Kidney (tissue), 13 donors: ENCODE measurements at regions not wholly inside any gene's neighbourhood (a gene's known extent, or its start where the extent isn't known, plus 50 kb on each side); places are given as distances from the start of the nearest gene placed in this dataset.

Experiments
- DNase-seq, 5 donors: peaks; one replicate each; pipeline ENCODE4 v3.0.0-alpha.2; 2013 to 2020
- FAIRE-seq: peaks from 2 replicates; lab custom pipeline; 2012; peaks lifted over from hg19 to GRCh38; lab: Jason Lieb, UNC
- H3K27ac ChIP-seq, 2 donors: one replicate each; pipeline ENCODE4 v1.7.0; 2013; ENCODE audit warnings: low read depth in 2 of 2, low read length in 2 of 2, inconsistent platforms in 1 of 2
- H3K27me3 ChIP-seq: one replicate; pipeline ENCODE4 v1.7.1; 2013; ENCODE audit warnings: low read length, inconsistent platforms; ENCODE audit not compliant: control insufficient read depth, insufficient read depth
- H3K36me3 ChIP-seq, 3 donors: one replicate each; pipeline versions ENCODE4 v1.7.0 to v1.7.1; 2013; ENCODE audit warnings: low read length in 3 of 3, control low read depth in 1 of 3, inconsistent platforms in 1 of 3; ENCODE audit not compliant: insufficient read depth in 3 of 3, control insufficient read depth in 2 of 3
- H3K4me1 ChIP-seq, 3 donors: one replicate each; pipeline versions ENCODE4 v1.7.0 to v1.7.1; 2013; ENCODE audit warnings: low read length in 3 of 3, inconsistent platforms in 1 of 3, low read depth in 1 of 3; ENCODE audit not compliant: control insufficient read depth in 2 of 3, insufficient read depth in 2 of 3
- H3K4me3 ChIP-seq, 3 donors: one replicate each; pipeline versions ENCODE4 v1.7.0 to v1.8.1; 2013; ENCODE audit warnings: low read length in 3 of 3, control low read depth in 1 of 3, inconsistent platforms in 1 of 3
- H3K9ac ChIP-seq, 3 donors: one replicate each; pipeline versions ENCODE4 v1.7.0 to v1.7.1; 2013; ENCODE audit warnings: low read length in 3 of 3, control low read depth in 1 of 3, inconsistent platforms in 1 of 3
- H3K9me3 ChIP-seq, 3 donors: one replicate each; pipeline versions ENCODE4 v1.7.0 to v1.7.1; 2013; ENCODE audit warnings: low read length in 3 of 3, control low read depth in 1 of 3, inconsistent platforms in 1 of 3; ENCODE audit not compliant: control insufficient read depth in 2 of 3, insufficient read depth in 1 of 3
- CTCF ChIP-seq: IDR thresholded peaks from 3 replicates; pipeline ENCODE4 v1.5.1; 2012; ENCODE audit warnings: mild to moderate bottlenecking, moderate library complexity, borderline replicate concordance; ENCODE audit not compliant: insufficient read depth; ENCODE audit errors: extremely low read depth
- intact Hi-C: fragments of 100-400 bp; cut with DNase I; formaldehyde crosslinking; loops from one replicate; pipeline ENCODE4 v1.11.1; 2022
- donor health status: control.
- donor health status: control.
- donor health status: control.
- donor health status: control.
- donor health status: control.
- donor health status: DM: yes; HTN: yes; CAD: no.
- donor health status: Normal renal cell carcinoma (clear cell type).

- H3K4me1 ChIP-seq = no peaks in the 10 kb centered on the region
- H3K9ac ChIP-seq = no peak overlapping the region
- FAIRE-seq = no peak
- H3K9me3 ChIP-seq = no peaks in the 10 kb centered on the region
- no peak overlapping the region for H3K4me3 ChIP-seq
- H3K36me3 ChIP-seq = no peaks in the 10 kb centered on the region
- TF ChIP-seq CTCF = no peak
- intact Hi-C loops = no loop called here
- DNase-seq = no peak
- no peaks in the 10 kb centered on the region for H3K27me3 ChIP-seq
- no peak overlapping the region for H3K27ac ChIP-seq
Measured at GRCh38 chr14:66165337-66165736, 320.8 kb upstream of the CCDC196 start.

GRCh38 chr14:66174453-66174891, 311.7 kb upstream of the CCDC196 start:
- H3K9ac ChIP-seq = no peak overlapping the region
- no peaks in the 10 kb centered on the region for H3K4me1 ChIP-seq
- FAIRE-seq (no peak), DNase-seq (no peak)
- TF ChIP-seq CTCF = no peak
- intact Hi-C loops = no loop called here
- H3K9me3 ChIP-seq = peaks cover 0 to 4% (median 0%) of the 10 kb centered on the region in 3 donors
- no peak overlapping the region for H3K27ac ChIP-seq
- H3K27me3 ChIP-seq = no peaks in the 10 kb centered on the region
- no peak overlapping the region for H3K4me3 ChIP-seq
- no peaks in the 10 kb centered on the region for H3K36me3 ChIP-seq

- no peak overlapping the region for H3K9ac ChIP-seq
- FAIRE-seq (no peak), DNase-seq (no peak)
- H3K4me3 ChIP-seq = no peak overlapping the region
- no peaks in the 10 kb centered on the region for H3K4me1 ChIP-seq
- intact Hi-C loops = no loop called here
- H3K36me3 ChIP-seq = no peaks in the 10 kb centered on the region
- no peaks in the 10 kb centered on the region for H3K27me3 ChIP-seq
- no peak for TF ChIP-seq CTCF
- peaks cover 0 to 7% (median 0%) of the 10 kb centered on the region in 3 donors for H3K9me3 ChIP-seq
- H3K27ac ChIP-seq = no peak overlapping the region
Measured at GRCh38 chr14:66177935-66178334, 308.2 kb upstream of the CCDC196 start.

- DNase-seq (no peak), FAIRE-seq (no peak)
- Histone ChIP-seq H3K4me3 (no peak overlapping the region), H3K4me1 (no peaks in the 10 kb centered on the region), H3K27me3 (no peaks in the 10 kb centered on the region), H3K9me3 (no peaks in the 10 kb centered on the region), H3K36me3 (no peaks in the 10 kb centered on the region), H3K9ac (no peak overlapping the region), H3K27ac (no peak overlapping the region)
- intact Hi-C loops = no loop called here
- TF ChIP-seq CTCF = no peak
Measured at GRCh38 chr14:66196670-66197069, 289.5 kb upstream of the CCDC196 start.
